ENCODE measurements at regions not wholly inside any gene's neighbourhood (a gene's known extent, or its start where the extent isn't known, plus 50 kb on each side); places are given as distances from the start of the nearest gene placed in this dataset.

GRCh38 chr6:68468244-68468884, 166.7 kb upstream of the ADGRB3 start:
- Histone ChIP-seq H3K4me3 (no peak overlapping the region), H3K27ac (ENCODE audit: control insufficient read depth, insufficient read depth) (no peak overlapping the region), H3K79me2 (ENCODE audit: control insufficient read depth, insufficient read depth, low read length) (no peaks in the 10 kb centered on the region), H3K36me3 (ENCODE audit: control insufficient read depth in 2 of 2, insufficient read depth in 2 of 2, low read length in 1 of 2) (no peaks in the 10 kb centered on the region), H3K27me3 (replicated peaks in 1 of 2; ENCODE audit: control insufficient read depth in 2 of 2, insufficient read depth in 2 of 2, low read length in 1 of 2) (no peaks in the 10 kb centered on the region), H3K9ac (ENCODE audit: control insufficient read depth, insufficient read depth, low read length) (no peak overlapping the region), H2AFZ (ENCODE audit: control insufficient read depth, low read depth, low read length) (no peak overlapping the region), H4K20me1 (ENCODE audit: control insufficient read depth, insufficient read depth) (no peaks in the 10 kb centered on the region), H3K9me3 (replicated peaks; ENCODE audit: control insufficient read depth, insufficient read depth, low read length) (no peaks in the 10 kb centered on the region), H3K4me1 (ENCODE audit: control insufficient read depth, insufficient read depth, low read length) (no peaks in the 10 kb centered on the region), H3K4me2 (ENCODE audit: control insufficient read depth, insufficient read depth) (no peak overlapping the region)
- CTCF ChIA-PET, result no interaction called here
- TF ChIP-seq CTCF (IDR thresholded peaks at IDR 0.05 in 2 of 3, conservative IDR thresholded peaks at IDR 0.05 in 1 of 3; ENCODE audit: control insufficient read depth in 2 of 3, extremely low read depth in 1 of 3, insufficient read depth in 1 of 3, low read depth in 3 of 3, low read length in 3 of 3) (peak in 2 of 3 experiments; percentile 22 to 32; a peak in 2 of 6 replicates), BMI1 (IDR thresholded peaks at IDR 0.05; ENCODE audit: borderline replicate concordance) (no peak), NBN (IDR thresholded peaks at IDR 0.05) (no peak), RAD21 (IDR thresholded peaks at IDR 0.05; ENCODE audit: insufficient read depth, low read depth, low read length) (peak; percentile 36; the same call in 1 of the 2 replicates), STAT3 (IDR thresholded peaks at IDR 0.05; ENCODE audit: low read depth, low read length) (no peak)
- ATAC-seq, result no peak
- no TSS peak for BruUV-seq (replicated peaks)
- RAD21 ChIA-PET (ENCODE audit: unreplicated experiment), result no interaction called here
- intact Hi-C loops (cut with micrococcal nuclease; ENCODE audit: unreplicated experiment), result no loop called here
- FAIRE-seq, result no peak
- 10% methylated on average over 4 of the region's 4 CpGs for WGBS (ENCODE audit: insufficient coverage, insufficient replicate concordance, low lambda C conversion rate, missing lambda C conversion rate)
- SMC1A ChIA-PET (ENCODE audit: uncharacterized antibody, unreplicated experiment), result interaction anchor here (1.0 kb wide), 1 partner anchor 548 kb away, joined by 3 read pairs; no protein-coding TSS in a partner anchor
- POLR2A ChIA-PET, result no interaction called here
- no peak for DNase-seq (ENCODE audit: low read depth, low spot score)
- in situ Hi-C loops (cut with MboI), result no loop called here

- in situ Hi-C loops (cut with MboI), result no loop called here
- TF ChIP-seq ZBTB33 (IDR thresholded peaks at IDR 0.05), result no peak
- no peak for TF ChIP-seq ZBTB40 (IDR thresholded peaks at IDR 0.05; ENCODE audit: borderline replicate concordance)
Observed at GRCh38 chr6:68458447-68458846, 176.6 kb upstream of the ADGRB3 start.

More at GRCh38 chr6:68458447-68458846, 176.6 kb upstream of the ADGRB3 start:
- ChIA-PET SMC1A (ENCODE audit: uncharacterized antibody, unreplicated experiment) (no interaction called here), RAD21 (ENCODE audit: unreplicated experiment) (interaction anchor here (0.7 kb wide), 1 partner anchor 405 kb away, joined by 3 read pairs; no protein-coding TSS in a partner anchor), CTCF (interaction anchor here (0.6 kb wide), 1 partner anchor 500 kb away, joined by 3 read pairs; no protein-coding TSS in a partner anchor), POLR2A (no interaction called here)
- H4K20me1 ChIP-seq (ENCODE audit: control insufficient read depth, insufficient read depth), result no peaks in the 10 kb centered on the region
- H3K36me3 ChIP-seq (ENCODE audit: control insufficient read depth in 2 of 2, insufficient read depth in 2 of 2, low read length in 1 of 2), result no peaks in the 10 kb centered on the region
- no peaks in the 10 kb centered on the region for H3K79me2 ChIP-seq (ENCODE audit: control insufficient read depth, insufficient read depth, low read length)
- no peak overlapping the region for H3K27ac ChIP-seq (ENCODE audit: control insufficient read depth, insufficient read depth)
- H3K27me3 ChIP-seq (replicated peaks in 1 of 2; ENCODE audit: control insufficient read depth in 2 of 2, insufficient read depth in 2 of 2, low read length in 1 of 2), result no peaks in the 10 kb centered on the region
- intact Hi-C loops (cut with micrococcal nuclease; ENCODE audit: unreplicated experiment), result no loop called here
- 40% methylated on average over 3 of the region's 3 CpGs for WGBS (ENCODE audit: insufficient coverage, insufficient replicate concordance, low lambda C conversion rate, missing lambda C conversion rate)
- no peak overlapping the region for H3K4me3 ChIP-seq
- no peaks in the 10 kb centered on the region for H3K9me3 ChIP-seq (replicated peaks; ENCODE audit: control insufficient read depth, insufficient read depth, low read length)
- BruUV-seq (replicated peaks), result no TSS peak
- FAIRE-seq, result no peak
- no peak overlapping the region for H2AFZ ChIP-seq (ENCODE audit: control insufficient read depth, low read depth, low read length)
- H3K9ac ChIP-seq (ENCODE audit: control insufficient read depth, insufficient read depth, low read length), result no peak overlapping the region
- no peak for DNase-seq (ENCODE audit: low read depth, low spot score)
- no peak overlapping the region for H3K4me2 ChIP-seq (ENCODE audit: control insufficient read depth, insufficient read depth)
- no peak for ATAC-seq
- H3K4me1 ChIP-seq (ENCODE audit: control insufficient read depth, insufficient read depth, low read length), result no peaks in the 10 kb centered on the region
